ENCODE measurements at regions not wholly inside any gene's neighbourhood (a gene's known extent, or its start where the extent isn't known, plus 50 kb on each side); places are given as distances from the start of the nearest gene placed in this dataset.
A peak's percentile ranks its signal among the peaks of the same experiment; 100 is the strongest.

GRCh38 chr13:109846185-109846584 is 59.8 kb upstream of the IRS2 start:
- Histone ChIP-seq H3K36me3 (ENCODE audit: control insufficient read depth in 1 of 2, insufficient read depth in 2 of 2, low read length in 1 of 2) (no peaks in the 10 kb centered on the region), H3K27ac (ENCODE audit: low read depth in 1 of 2, low read length in 2 of 2) (no peak overlapping the region), H3K4me3 (ENCODE audit: low read length in 2 of 2) (no peak overlapping the region), H3K4me1 (ENCODE audit: control insufficient read depth in 1 of 2, insufficient read depth in 2 of 2, low read length in 2 of 2) (no peaks in the 10 kb centered on the region), H3K9me3 (ENCODE audit: control insufficient read depth, low read length) (no peaks in the 10 kb centered on the region), H3K27me3 (ENCODE audit: control insufficient read depth in 1 of 2, insufficient read depth in 2 of 2, low read length in 1 of 2) (no peaks in the 10 kb centered on the region)
- 92 to 96% methylated on average over 4 of the region's 4 CpGs for WGBS, 2 donors
- ATAC-seq (ENCODE audit: low FRiP score), result no peak
- intact Hi-C loops (cut with DNase I), result no loop called here
- DNase-seq, result no peak

GRCh38 chr13:109844396-109844795 is 58.0 kb upstream of the IRS2 start:
- H3K4me3 ChIP-seq (ENCODE audit: low read length in 2 of 2), result peak overlapping the region in 1 of 2 donors; percentile 11
- no peaks in the 10 kb centered on the region for H3K27me3 ChIP-seq (ENCODE audit: control insufficient read depth in 1 of 2, insufficient read depth in 2 of 2, low read length in 1 of 2)
- no peaks in the 10 kb centered on the region for H3K4me1 ChIP-seq (ENCODE audit: control insufficient read depth in 1 of 2, insufficient read depth in 2 of 2, low read length in 2 of 2)
- intact Hi-C loops (cut with DNase I), result no loop called here
- H3K36me3 ChIP-seq (ENCODE audit: control insufficient read depth in 1 of 2, insufficient read depth in 2 of 2, low read length in 1 of 2), result no peaks in the 10 kb centered on the region
- no peaks in the 10 kb centered on the region for H3K9me3 ChIP-seq (ENCODE audit: control insufficient read depth, low read length)
- H3K27ac ChIP-seq (ENCODE audit: low read depth in 1 of 2, low read length in 2 of 2), result no peak overlapping the region
- ATAC-seq (ENCODE audit: low FRiP score) (no peak), DNase-seq (no peak)
- WGBS, 2 donors, result 14 to 21% methylated on average over 9 of the region's 9 CpGs

GRCh38 chr13:109843695-109844094 is 57.3 kb upstream of the IRS2 start:
- DNase-seq, result no peak

GRCh38 chr13:109842212-109842920 is 56.0 kb upstream of the IRS2 start:
- no peaks in the 10 kb centered on the region for H3K4me1 ChIP-seq (ENCODE audit: control insufficient read depth in 1 of 2, insufficient read depth in 2 of 2, low read length in 2 of 2)
- no peaks in the 10 kb centered on the region for H3K9me3 ChIP-seq (ENCODE audit: control insufficient read depth, low read length)
- no peaks in the 10 kb centered on the region for H3K27me3 ChIP-seq (ENCODE audit: control insufficient read depth in 1 of 2, insufficient read depth in 2 of 2, low read length in 1 of 2)
- 94 to 96% methylated on average over 6 of the region's 6 CpGs for WGBS, 2 donors
- H3K4me3 ChIP-seq (ENCODE audit: low read length in 2 of 2), result no peak overlapping the region
- intact Hi-C loops (cut with DNase I), result no loop called here
- H3K27ac ChIP-seq (ENCODE audit: low read depth in 1 of 2, low read length in 2 of 2), result no peak overlapping the region
- DNase-seq (no peak), ATAC-seq (ENCODE audit: low FRiP score) (no peak)
- no peaks in the 10 kb centered on the region for H3K36me3 ChIP-seq (ENCODE audit: control insufficient read depth in 1 of 2, insufficient read depth in 2 of 2, low read length in 1 of 2)

More at GRCh38 chr13:109843695-109844094, 57.3 kb upstream of the IRS2 start:
- Histone ChIP-seq H3K27me3 (ENCODE audit: control insufficient read depth in 1 of 2, insufficient read depth in 2 of 2, low read length in 1 of 2) (no peaks in the 10 kb centered on the region), H3K9me3 (ENCODE audit: control insufficient read depth, low read length) (no peaks in the 10 kb centered on the region), H3K27ac (ENCODE audit: low read depth in 1 of 2, low read length in 2 of 2) (peak overlapping the region in 1 of 2 donors; percentile 34), H3K4me1 (ENCODE audit: control insufficient read depth in 1 of 2, insufficient read depth in 2 of 2, low read length in 2 of 2) (no peaks in the 10 kb centered on the region), H3K36me3 (ENCODE audit: control insufficient read depth in 1 of 2, insufficient read depth in 2 of 2, low read length in 1 of 2) (no peaks in the 10 kb centered on the region), H3K4me3 (ENCODE audit: low read length in 2 of 2) (no peak overlapping the region)
- ATAC-seq (ENCODE audit: low FRiP score), result no peak
- intact Hi-C loops (cut with DNase I), result no loop called here
- WGBS, 2 donors, result 89 to 92% methylated on average over 8 of the region's 8 CpGs

GRCh38 chr13:109840893-109841287 is 54.5 kb upstream of the IRS2 start:
- Histone ChIP-seq H3K4me1 (ENCODE audit: control insufficient read depth in 1 of 2, insufficient read depth in 2 of 2, low read length in 2 of 2) (no peaks in the 10 kb centered on the region), H3K36me3 (ENCODE audit: control insufficient read depth in 1 of 2, insufficient read depth in 2 of 2, low read length in 1 of 2) (no peaks in the 10 kb centered on the region), H3K27me3 (ENCODE audit: control insufficient read depth in 1 of 2, insufficient read depth in 2 of 2, low read length in 1 of 2) (no peaks in the 10 kb centered on the region), H3K27ac (ENCODE audit: low read depth in 1 of 2, low read length in 2 of 2) (no peak overlapping the region), H3K9me3 (ENCODE audit: control insufficient read depth, low read length) (no peaks in the 10 kb centered on the region), H3K4me3 (ENCODE audit: low read length in 2 of 2) (no peak overlapping the region)
- ATAC-seq (ENCODE audit: low FRiP score) (no peak), DNase-seq (no peak)
- intact Hi-C loops (cut with DNase I), result no loop called here
- WGBS, 2 donors, result 84 to 92% methylated on average over 4 of the region's 4 CpGs

GRCh38 chr13:109840201-109840892 is 54.0 kb upstream of the IRS2 start:
- H3K27ac ChIP-seq (ENCODE audit: low read depth in 1 of 2, low read length in 2 of 2), result no peak overlapping the region
- H3K9me3 ChIP-seq (ENCODE audit: control insufficient read depth, low read length), result no peaks in the 10 kb centered on the region
- DNase-seq (no peak), ATAC-seq (ENCODE audit: low FRiP score) (no peak)
- H3K27me3 ChIP-seq (ENCODE audit: control insufficient read depth in 1 of 2, insufficient read depth in 2 of 2, low read length in 1 of 2), result no peaks in the 10 kb centered on the region
- 73 to 83% methylated on average over 9 of the region's 9 CpGs for WGBS, 2 donors
- intact Hi-C loops (cut with DNase I), result no loop called here
- no peaks in the 10 kb centered on the region for H3K36me3 ChIP-seq (ENCODE audit: control insufficient read depth in 1 of 2, insufficient read depth in 2 of 2, low read length in 1 of 2)
- H3K4me1 ChIP-seq (ENCODE audit: control insufficient read depth in 1 of 2, insufficient read depth in 2 of 2, low read length in 2 of 2), result no peaks in the 10 kb centered on the region
- no peak overlapping the region for H3K4me3 ChIP-seq (ENCODE audit: low read length in 2 of 2)

GRCh38 chr13:109836629-109837607 is 50.5 kb upstream of the IRS2 start:
- ATAC-seq (ENCODE audit: low FRiP score) (no peak), DNase-seq (no peak)
- Histone ChIP-seq H3K9me3 (ENCODE audit: control insufficient read depth, low read length) (no peaks in the 10 kb centered on the region), H3K27ac (ENCODE audit: low read depth in 1 of 2, low read length in 2 of 2) (no peak overlapping the region), H3K4me3 (ENCODE audit: low read length in 2 of 2) (no peak overlapping the region), H3K27me3 (ENCODE audit: control insufficient read depth in 1 of 2, insufficient read depth in 2 of 2, low read length in 1 of 2) (no peaks in the 10 kb centered on the region), H3K4me1 (ENCODE audit: control insufficient read depth in 1 of 2, insufficient read depth in 2 of 2, low read length in 2 of 2) (no peaks in the 10 kb centered on the region), H3K36me3 (ENCODE audit: control insufficient read depth in 1 of 2, insufficient read depth in 2 of 2, low read length in 1 of 2) (no peaks in the 10 kb centered on the region)
- intact Hi-C loops (cut with DNase I), result no loop called here
- WGBS, 2 donors, result 91 to 93% methylated on average over 12 of the region's 12 CpGs

All from aorta (tissue), 5 donors.